ENCODE measurements at regions not wholly inside any gene's neighbourhood (a gene's known extent, or its start where the extent isn't known, plus 50 kb on each side); places are given as distances from the start of the nearest gene placed in this dataset.

GRCh38 chr11:112437096-112437495 is 176.4 kb upstream of the PLET1 start:
- no peaks in the 10 kb centered on the region for H3K36me3 ChIP-seq (replicated peaks in 1 of 2; ENCODE audit: control insufficient read depth in 1 of 2, insufficient read depth in 2 of 2, low read length in 2 of 2)
- no peak overlapping the region for H3K27ac Mint-ChIP-seq
- no peaks in the 10 kb centered on the region for H3K4me1 Mint-ChIP-seq
- H3K4me3 Mint-ChIP-seq, result no peak overlapping the region
- H3K9ac ChIP-seq (ENCODE audit: insufficient read depth, low read length, poor library complexity, severe bottlenecking), result no peak overlapping the region
- no peaks in the 10 kb centered on the region for H3K79me2 ChIP-seq (ENCODE audit: insufficient read depth, low read length)
- no peak for TF ChIP-seq CTCF (IDR thresholded peaks at IDR 0.05)
- H3K27me3 ChIP-seq (ENCODE audit: control insufficient read depth in 2 of 2, insufficient read depth in 2 of 2, low read length in 2 of 2), result no peaks in the 10 kb centered on the region
- intact Hi-C loops (cut with micrococcal nuclease), result no loop called here
- no peaks in the 10 kb centered on the region for H4K20me1 ChIP-seq (ENCODE audit: insufficient read depth, low read length)
- no peak overlapping the region for H3K4me2 ChIP-seq (replicated peaks; ENCODE audit: extremely low read depth, low read length, poor library complexity, severe bottlenecking)
- peaks cover 12 to 24% (median 17%) of the 10 kb centered on the region in 7 donors for H3K9me3 Mint-ChIP-seq
- no peak overlapping the region for H3K4me3 ChIP-seq (replicated peaks in 1 of 3; ENCODE audit: low read depth in 2 of 3, low read length in 3 of 3)
- no CpG with 5 or more reads among the region's 2 CpGs for WGBS (ENCODE audit: insufficient coverage)
- H3K9me3 ChIP-seq (replicated peaks in 1 of 2; ENCODE audit: control insufficient read depth in 1 of 2, insufficient read depth in 1 of 2, low read length in 2 of 2), result peaks cover 9 to 16% of the 10 kb centered on the region in 2 donors
- no peak overlapping the region for H2AFZ ChIP-seq (ENCODE audit: insufficient read depth, low read depth, low read length, poor library complexity, severe bottlenecking)
- no peak overlapping the region for H3K27ac ChIP-seq (ENCODE audit: low read depth in 1 of 2, low read length in 2 of 2)
- no peak for DNase-seq
- no peaks in the 10 kb centered on the region for H3K4me1 ChIP-seq (ENCODE audit: control insufficient read depth in 1 of 2, insufficient read depth in 2 of 2, low read length in 2 of 2)
- H3K36me3 Mint-ChIP-seq, result no peaks in the 10 kb centered on the region
- H3K27me3 Mint-ChIP-seq (ENCODE audit: low read depth in 3 of 3), result peaks cover 0 to 10% (median 10%) of the 10 kb centered on the region in 3 donors

- peaks cover 0 to 10% (median 7%) of the 10 kb centered on the region in 3 donors for H3K27me3 Mint-ChIP-seq (ENCODE audit: low read depth in 3 of 3)
- Histone ChIP-seq H3K79me2 (ENCODE audit: insufficient read depth, low read length) (no peaks in the 10 kb centered on the region), H3K27ac (ENCODE audit: low read depth in 1 of 2, low read length in 2 of 2) (no peak overlapping the region), H3K27me3 (ENCODE audit: control insufficient read depth in 2 of 2, insufficient read depth in 2 of 2, low read length in 2 of 2) (no peaks in the 10 kb centered on the region), H2AFZ (ENCODE audit: insufficient read depth, low read depth, low read length, poor library complexity, severe bottlenecking) (no peak overlapping the region), H3K4me1 (ENCODE audit: control insufficient read depth in 1 of 2, insufficient read depth in 2 of 2, low read length in 2 of 2) (no peaks in the 10 kb centered on the region), H3K9ac (ENCODE audit: insufficient read depth, low read length, poor library complexity, severe bottlenecking) (no peak overlapping the region), H3K36me3 (replicated peaks in 1 of 2; ENCODE audit: control insufficient read depth in 1 of 2, insufficient read depth in 2 of 2, low read length in 2 of 2) (no peaks in the 10 kb centered on the region), H3K4me3 (replicated peaks in 1 of 3; ENCODE audit: low read depth in 2 of 3, low read length in 3 of 3) (no peak overlapping the region), H3K9me3 (replicated peaks in 1 of 2; ENCODE audit: control insufficient read depth in 1 of 2, insufficient read depth in 1 of 2, low read length in 2 of 2) (peaks cover 7 to 16% of the 10 kb centered on the region in 2 donors), H3K4me2 (replicated peaks; ENCODE audit: extremely low read depth, low read length, poor library complexity, severe bottlenecking) (no peak overlapping the region), H4K20me1 (ENCODE audit: insufficient read depth, low read length) (no peaks in the 10 kb centered on the region)
- H3K4me3 Mint-ChIP-seq, result no peak overlapping the region
- no peaks in the 10 kb centered on the region for H3K36me3 Mint-ChIP-seq
- WGBS (ENCODE audit: insufficient coverage), result no CpG with 5 or more reads among the region's 2 CpGs
- H3K4me1 Mint-ChIP-seq, result no peaks in the 10 kb centered on the region
- no peak for TF ChIP-seq CTCF (IDR thresholded peaks at IDR 0.05)
- H3K9me3 Mint-ChIP-seq, result peaks cover 10 to 24% (median 16%) of the 10 kb centered on the region in 7 donors
- DNase-seq, result no peak
- intact Hi-C loops (cut with micrococcal nuclease), result no loop called here
- no peak overlapping the region for H3K27ac Mint-ChIP-seq
Observed at GRCh38 chr11:112439614-112440013, 179.0 kb upstream of the PLET1 start.
